ENCODE measurements at regions not wholly inside any gene's neighbourhood (a gene's known extent, or its start where the extent isn't known, plus 50 kb on each side); places are given as distances from the start of the nearest gene placed in this dataset.

DNA sequence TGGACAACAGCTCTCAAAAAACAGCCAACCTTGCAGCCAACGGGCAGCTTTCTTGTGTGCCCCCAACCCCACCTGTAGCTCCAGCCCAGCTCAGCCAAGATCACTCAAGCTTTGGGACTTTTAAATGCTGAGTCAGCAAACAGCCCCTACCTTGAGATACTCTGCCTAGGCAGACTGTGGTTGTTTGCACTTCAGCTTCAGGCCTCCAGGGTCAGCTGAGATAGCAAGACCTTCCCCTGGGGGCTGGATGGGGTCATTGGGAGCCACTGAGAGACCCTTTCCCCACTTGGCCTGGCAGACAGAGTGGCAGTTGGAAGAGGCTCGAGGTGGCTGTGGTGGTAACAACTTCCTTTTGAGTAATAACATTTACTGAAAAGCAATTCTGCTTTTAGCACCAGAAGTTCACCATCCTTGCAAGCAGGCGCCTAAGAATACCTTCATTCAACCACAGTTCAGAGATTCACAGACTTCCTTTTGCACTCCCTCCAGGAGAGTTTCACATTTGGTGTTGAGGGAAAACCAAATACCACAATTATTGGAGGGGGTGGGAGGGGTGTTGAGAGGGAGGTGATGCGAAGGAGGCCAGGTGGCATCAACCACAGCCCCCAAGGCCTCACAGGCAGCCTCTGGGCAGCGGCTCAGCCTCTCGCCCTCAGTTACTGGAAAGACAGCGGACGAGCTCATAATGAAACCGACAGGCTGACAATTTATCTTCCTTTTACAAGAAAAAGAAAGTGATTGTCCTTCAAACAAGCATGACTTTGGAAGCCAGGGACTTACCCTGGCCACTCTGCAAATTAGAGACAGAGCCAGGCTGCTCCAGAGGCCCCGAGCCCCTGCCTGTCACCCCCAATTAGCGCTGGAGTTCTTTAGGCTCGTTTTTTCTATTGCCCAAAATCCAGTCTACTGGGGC is 148.1 kb downstream of the CEBPB start (continued):
- TF ChIP-seq, protein P1, sequence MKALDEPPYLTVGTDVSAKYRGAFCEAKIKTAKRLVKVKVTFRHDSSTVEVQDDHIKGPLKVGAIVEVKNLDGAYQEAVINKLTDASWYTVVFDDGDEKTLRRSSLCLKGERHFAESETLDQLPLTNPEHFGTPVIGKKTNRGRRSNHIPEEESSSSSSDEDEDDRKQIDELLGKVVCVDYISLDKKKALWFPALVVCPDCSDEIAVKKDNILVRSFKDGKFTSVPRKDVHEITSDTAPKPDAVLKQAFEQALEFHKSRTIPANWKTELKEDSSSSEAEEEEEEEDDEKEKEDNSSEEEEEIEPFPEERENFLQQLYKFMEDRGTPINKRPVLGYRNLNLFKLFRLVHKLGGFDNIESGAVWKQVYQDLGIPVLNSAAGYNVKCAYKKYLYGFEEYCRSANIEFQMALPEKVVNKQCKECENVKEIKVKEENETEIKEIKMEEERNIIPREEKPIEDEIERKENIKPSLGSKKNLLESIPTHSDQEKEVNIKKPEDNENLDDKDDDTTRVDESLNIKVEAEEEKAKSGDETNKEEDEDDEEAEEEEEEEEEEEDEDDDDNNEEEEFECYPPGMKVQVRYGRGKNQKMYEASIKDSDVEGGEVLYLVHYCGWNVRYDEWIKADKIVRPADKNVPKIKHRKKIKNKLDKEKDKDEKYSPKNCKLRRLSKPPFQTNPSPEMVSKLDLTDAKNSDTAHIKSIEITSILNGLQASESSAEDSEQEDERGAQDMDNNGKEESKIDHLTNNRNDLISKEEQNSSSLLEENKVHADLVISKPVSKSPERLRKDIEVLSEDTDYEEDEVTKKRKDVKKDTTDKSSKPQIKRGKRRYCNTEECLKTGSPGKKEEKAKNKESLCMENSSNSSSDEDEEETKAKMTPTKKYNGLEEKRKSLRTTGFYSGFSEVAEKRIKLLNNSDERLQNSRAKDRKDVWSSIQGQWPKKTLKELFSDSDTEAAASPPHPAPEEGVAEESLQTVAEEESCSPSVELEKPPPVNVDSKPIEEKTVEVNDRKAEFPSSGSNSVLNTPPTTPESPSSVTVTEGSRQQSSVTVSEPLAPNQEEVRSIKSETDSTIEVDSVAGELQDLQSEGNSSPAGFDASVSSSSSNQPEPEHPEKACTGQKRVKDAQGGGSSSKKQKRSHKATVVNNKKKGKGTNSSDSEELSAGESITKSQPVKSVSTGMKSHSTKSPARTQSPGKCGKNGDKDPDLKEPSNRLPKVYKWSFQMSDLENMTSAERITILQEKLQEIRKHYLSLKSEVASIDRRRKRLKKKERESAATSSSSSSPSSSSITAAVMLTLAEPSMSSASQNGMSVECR (CRISPR knock-in tag; IDR thresholded peaks at IDR 0.05; ENCODE audit: borderline replicate concordance) = no peak

DNA sequence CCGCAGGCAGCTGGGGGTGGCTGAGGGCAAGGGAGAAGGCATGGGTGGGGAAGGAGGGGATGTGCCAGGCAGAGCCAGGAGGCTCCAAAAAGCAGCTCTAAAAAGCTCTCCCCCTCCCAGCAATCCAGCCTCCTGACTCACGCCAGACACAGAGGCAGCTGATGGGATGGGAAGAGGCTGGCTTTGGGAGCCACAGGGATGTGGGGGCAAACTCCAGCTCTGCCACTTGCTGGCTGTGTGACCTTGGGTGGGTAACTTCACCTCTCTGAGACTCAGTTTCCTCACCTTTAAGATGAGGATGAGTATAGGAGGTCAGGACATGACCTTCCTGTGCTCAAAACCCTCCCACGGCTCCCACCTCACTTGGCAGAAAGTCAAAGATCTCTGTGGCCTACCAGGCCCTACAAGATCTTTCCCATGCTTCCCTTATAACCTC is 148.9 kb downstream of the CEBPB start:
- TF ChIP-seq, protein P2, sequence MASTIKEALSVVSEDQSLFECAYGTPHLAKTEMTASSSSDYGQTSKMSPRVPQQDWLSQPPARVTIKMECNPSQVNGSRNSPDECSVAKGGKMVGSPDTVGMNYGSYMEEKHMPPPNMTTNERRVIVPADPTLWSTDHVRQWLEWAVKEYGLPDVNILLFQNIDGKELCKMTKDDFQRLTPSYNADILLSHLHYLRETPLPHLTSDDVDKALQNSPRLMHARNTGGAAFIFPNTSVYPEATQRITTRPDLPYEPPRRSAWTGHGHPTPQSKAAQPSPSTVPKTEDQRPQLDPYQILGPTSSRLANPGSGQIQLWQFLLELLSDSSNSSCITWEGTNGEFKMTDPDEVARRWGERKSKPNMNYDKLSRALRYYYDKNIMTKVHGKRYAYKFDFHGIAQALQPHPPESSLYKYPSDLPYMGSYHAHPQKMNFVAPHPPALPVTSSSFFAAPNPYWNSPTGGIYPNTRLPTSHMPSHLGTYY (CRISPR knock-in tag; IDR thresholded peaks at IDR 0.05) = no peak
- TF ChIP-seq ZNF263 (CRISPR knock-in tag; IDR thresholded peaks at IDR 0.05; ENCODE audit: low read depth) (no peak), PRRX2 (CRISPR knock-in tag; IDR thresholded peaks at IDR 0.05) (no peak), ZNF219 (CRISPR knock-in tag; IDR thresholded peaks at IDR 0.05; ENCODE audit: borderline replicate concordance) (no peak), CREB1 (CRISPR knock-in tag; IDR thresholded peaks at IDR 0.05) (no peak), ZNF396 (CRISPR knock-in tag; IDR thresholded peaks at IDR 0.05; ENCODE audit: borderline replicate concordance) (no peak), TCF7 (CRISPR knock-in tag; IDR thresholded peaks at IDR 0.05; ENCODE audit: low read depth) (no peak), SOX15 (CRISPR knock-in tag; IDR thresholded peaks at IDR 0.05) (no peak)
- TF ChIP-seq, protein P3, sequence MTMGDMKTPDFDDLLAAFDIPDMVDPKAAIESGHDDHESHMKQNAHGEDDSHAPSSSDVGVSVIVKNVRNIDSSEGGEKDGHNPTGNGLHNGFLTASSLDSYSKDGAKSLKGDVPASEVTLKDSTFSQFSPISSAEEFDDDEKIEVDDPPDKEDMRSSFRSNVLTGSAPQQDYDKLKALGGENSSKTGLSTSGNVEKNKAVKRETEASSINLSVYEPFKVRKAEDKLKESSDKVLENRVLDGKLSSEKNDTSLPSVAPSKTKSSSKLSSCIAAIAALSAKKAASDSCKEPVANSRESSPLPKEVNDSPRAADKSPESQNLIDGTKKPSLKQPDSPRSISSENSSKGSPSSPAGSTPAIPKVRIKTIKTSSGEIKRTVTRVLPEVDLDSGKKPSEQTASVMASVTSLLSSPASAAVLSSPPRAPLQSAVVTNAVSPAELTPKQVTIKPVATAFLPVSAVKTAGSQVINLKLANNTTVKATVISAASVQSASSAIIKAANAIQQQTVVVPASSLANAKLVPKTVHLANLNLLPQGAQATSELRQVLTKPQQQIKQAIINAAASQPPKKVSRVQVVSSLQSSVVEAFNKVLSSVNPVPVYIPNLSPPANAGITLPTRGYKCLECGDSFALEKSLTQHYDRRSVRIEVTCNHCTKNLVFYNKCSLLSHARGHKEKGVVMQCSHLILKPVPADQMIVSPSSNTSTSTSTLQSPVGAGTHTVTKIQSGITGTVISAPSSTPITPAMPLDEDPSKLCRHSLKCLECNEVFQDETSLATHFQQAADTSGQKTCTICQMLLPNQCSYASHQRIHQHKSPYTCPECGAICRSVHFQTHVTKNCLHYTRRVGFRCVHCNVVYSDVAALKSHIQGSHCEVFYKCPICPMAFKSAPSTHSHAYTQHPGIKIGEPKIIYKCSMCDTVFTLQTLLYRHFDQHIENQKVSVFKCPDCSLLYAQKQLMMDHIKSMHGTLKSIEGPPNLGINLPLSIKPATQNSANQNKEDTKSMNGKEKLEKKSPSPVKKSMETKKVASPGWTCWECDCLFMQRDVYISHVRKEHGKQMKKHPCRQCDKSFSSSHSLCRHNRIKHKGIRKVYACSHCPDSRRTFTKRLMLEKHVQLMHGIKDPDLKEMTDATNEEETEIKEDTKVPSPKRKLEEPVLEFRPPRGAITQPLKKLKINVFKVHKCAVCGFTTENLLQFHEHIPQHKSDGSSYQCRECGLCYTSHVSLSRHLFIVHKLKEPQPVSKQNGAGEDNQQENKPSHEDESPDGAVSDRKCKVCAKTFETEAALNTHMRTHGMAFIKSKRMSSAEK (CRISPR knock-in tag; IDR thresholded peaks at IDR 0.05; ENCODE audit: borderline replicate concordance) = no peak
- TF ChIP-seq, protein P4, sequence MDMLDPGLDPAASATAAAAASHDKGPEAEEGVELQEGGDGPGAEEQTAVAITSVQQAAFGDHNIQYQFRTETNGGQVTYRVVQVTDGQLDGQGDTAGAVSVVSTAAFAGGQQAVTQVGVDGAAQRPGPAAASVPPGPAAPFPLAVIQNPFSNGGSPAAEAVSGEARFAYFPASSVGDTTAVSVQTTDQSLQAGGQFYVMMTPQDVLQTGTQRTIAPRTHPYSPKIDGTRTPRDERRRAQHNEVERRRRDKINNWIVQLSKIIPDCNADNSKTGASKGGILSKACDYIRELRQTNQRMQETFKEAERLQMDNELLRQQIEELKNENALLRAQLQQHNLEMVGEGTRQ (CRISPR knock-in tag; IDR thresholded peaks at IDR 0.05) = no peak
- TF ChIP-seq, protein P5, sequence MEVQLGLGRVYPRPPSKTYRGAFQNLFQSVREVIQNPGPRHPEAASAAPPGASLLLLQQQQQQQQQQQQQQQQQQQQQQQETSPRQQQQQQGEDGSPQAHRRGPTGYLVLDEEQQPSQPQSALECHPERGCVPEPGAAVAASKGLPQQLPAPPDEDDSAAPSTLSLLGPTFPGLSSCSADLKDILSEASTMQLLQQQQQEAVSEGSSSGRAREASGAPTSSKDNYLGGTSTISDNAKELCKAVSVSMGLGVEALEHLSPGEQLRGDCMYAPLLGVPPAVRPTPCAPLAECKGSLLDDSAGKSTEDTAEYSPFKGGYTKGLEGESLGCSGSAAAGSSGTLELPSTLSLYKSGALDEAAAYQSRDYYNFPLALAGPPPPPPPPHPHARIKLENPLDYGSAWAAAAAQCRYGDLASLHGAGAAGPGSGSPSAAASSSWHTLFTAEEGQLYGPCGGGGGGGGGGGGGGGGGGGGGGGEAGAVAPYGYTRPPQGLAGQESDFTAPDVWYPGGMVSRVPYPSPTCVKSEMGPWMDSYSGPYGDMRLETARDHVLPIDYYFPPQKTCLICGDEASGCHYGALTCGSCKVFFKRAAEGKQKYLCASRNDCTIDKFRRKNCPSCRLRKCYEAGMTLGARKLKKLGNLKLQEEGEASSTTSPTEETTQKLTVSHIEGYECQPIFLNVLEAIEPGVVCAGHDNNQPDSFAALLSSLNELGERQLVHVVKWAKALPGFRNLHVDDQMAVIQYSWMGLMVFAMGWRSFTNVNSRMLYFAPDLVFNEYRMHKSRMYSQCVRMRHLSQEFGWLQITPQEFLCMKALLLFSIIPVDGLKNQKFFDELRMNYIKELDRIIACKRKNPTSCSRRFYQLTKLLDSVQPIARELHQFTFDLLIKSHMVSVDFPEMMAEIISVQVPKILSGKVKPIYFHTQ (CRISPR knock-in tag; IDR thresholded peaks at IDR 0.05) = no peak
- TF ChIP-seq, protein P6, sequence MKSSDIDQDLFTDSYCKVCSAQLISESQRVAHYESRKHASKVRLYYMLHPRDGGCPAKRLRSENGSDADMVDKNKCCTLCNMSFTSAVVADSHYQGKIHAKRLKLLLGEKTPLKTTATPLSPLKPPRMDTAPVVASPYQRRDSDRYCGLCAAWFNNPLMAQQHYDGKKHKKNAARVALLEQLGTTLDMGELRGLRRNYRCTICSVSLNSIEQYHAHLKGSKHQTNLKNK (CRISPR knock-in tag; IDR thresholded peaks at IDR 0.05) = no peak
- TF ChIP-seq, protein P7, sequence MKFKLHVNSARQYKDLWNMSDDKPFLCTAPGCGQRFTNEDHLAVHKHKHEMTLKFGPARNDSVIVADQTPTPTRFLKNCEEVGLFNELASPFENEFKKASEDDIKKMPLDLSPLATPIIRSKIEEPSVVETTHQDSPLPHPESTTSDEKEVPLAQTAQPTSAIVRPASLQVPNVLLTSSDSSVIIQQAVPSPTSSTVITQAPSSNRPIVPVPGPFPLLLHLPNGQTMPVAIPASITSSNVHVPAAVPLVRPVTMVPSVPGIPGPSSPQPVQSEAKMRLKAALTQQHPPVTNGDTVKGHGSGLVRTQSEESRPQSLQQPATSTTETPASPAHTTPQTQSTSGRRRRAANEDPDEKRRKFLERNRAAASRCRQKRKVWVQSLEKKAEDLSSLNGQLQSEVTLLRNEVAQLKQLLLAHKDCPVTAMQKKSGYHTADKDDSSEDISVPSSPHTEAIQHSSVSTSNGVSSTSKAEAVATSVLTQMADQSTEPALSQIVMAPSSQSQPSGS (CRISPR knock-in tag; IDR thresholded peaks at IDR 0.05; ENCODE audit: borderline replicate concordance, low read depth) = no peak
- TF ChIP-seq, protein P8, sequence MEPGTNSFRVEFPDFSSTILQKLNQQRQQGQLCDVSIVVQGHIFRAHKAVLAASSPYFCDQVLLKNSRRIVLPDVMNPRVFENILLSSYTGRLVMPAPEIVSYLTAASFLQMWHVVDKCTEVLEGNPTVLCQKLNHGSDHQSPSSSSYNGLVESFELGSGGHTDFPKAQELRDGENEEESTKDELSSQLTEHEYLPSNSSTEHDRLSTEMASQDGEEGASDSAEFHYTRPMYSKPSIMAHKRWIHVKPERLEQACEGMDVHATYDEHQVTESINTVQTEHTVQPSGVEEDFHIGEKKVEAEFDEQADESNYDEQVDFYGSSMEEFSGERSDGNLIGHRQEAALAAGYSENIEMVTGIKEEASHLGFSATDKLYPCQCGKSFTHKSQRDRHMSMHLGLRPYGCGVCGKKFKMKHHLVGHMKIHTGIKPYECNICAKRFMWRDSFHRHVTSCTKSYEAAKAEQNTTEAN (CRISPR knock-in tag; IDR thresholded peaks at IDR 0.05) = no peak
- DNase-seq (ENCODE audit: low spot score) (no peak), ATAC-seq (no peak)
- ChIA-PET POLR2A (no interaction called here), CTCF (interaction anchor here (0.9 to 2.3 kb wide), 9 partner anchors 22 to 151 kb away, joined by 3 to 10 read pairs (median 5); no protein-coding TSS in a partner anchor)
- no peak overlapping the region for H3K4me3 Mint-ChIP-seq
- H3K4me1 Mint-ChIP-seq = peaks cover 9% of the 10 kb centered on the region
- no peaks in the 10 kb centered on the region for H3K27me3 Mint-ChIP-seq (ENCODE audit: low read depth)
- H3K9me3 Mint-ChIP-seq = no peaks in the 10 kb centered on the region
- no peak overlapping the region for H3K27ac Mint-ChIP-seq
- no peaks in the 10 kb centered on the region for H3K36me3 Mint-ChIP-seq

Measured in WTC11 (cell line).